ENCODE measurements at regions not wholly inside any gene's neighbourhood (a gene's known extent, or its start where the extent isn't known, plus 50 kb on each side); places are given as distances from the start of the nearest gene placed in this dataset.

DNA sequence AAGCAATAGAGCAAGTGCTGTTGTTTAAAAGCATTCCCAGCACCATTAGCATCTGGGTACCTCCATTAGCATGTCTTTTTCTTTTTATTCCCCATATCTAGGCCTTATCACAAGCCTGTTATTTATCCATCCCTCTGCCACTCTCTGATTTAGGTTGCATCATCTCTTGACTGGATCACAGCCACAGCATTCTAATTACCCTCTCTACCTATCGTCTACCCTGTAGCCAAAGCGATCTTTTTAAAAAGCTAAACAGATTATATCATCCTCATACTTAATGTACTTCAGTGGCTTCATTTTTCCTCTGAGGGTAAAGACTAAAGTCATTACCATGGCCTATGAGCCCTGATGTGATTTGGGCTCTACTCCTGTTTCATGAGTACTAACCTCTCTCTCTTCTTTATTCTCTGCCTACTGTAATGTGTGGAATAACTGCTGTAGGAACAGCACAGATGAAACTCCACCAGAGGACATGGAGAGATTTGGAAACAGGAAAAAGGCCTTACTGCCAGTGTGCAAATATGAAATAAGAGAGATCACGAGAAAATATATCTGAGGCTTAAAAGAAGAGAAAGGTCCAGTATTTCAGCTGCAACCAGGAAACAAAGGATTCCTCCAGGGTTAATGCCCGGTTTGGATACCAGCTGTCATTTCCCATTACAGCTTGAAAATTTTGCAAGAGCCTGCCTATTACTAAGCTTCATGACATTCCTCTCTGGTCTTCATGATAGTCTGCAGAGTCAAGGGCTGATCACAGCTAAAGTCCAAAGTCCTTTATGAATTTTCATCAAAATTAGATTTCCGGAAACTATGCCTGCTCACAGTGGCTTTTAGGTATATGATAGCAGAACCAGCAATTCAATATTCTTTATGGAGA is 422.5 kb upstream of the PDE3A start:
- H2AFZ ChIP-seq (ENCODE audit: low read depth, low read length, poor library complexity, severe bottlenecking), result no peak overlapping the region
- TF ChIP-seq, protein P1, sequence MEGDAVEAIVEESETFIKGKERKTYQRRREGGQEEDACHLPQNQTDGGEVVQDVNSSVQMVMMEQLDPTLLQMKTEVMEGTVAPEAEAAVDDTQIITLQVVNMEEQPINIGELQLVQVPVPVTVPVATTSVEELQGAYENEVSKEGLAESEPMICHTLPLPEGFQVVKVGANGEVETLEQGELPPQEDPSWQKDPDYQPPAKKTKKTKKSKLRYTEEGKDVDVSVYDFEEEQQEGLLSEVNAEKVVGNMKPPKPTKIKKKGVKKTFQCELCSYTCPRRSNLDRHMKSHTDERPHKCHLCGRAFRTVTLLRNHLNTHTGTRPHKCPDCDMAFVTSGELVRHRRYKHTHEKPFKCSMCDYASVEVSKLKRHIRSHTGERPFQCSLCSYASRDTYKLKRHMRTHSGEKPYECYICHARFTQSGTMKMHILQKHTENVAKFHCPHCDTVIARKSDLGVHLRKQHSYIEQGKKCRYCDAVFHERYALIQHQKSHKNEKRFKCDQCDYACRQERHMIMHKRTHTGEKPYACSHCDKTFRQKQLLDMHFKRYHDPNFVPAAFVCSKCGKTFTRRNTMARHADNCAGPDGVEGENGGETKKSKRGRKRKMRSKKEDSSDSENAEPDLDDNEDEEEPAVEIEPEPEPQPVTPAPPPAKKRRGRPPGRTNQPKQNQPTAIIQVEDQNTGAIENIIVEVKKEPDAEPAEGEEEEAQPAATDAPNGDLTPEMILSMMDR (IDR thresholded peaks at IDR 0.05 in 2 of 3, conservative IDR thresholded peaks at IDR 0.05 in 1 of 3; ENCODE audit: borderline replicate concordance in 1 of 3, insufficient read depth in 1 of 3, low read depth in 2 of 3, low read length in 2 of 3), result no peak
- no peak for TF ChIP-seq EGR1 (IDR thresholded peaks at IDR 0.05; ENCODE audit: low read depth)
- TF ChIP-seq, protein P2, sequence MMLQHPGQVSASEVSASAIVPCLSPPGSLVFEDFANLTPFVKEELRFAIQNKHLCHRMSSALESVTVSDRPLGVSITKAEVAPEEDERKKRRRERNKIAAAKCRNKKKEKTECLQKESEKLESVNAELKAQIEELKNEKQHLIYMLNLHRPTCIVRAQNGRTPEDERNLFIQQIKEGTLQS (IDR thresholded peaks at IDR 0.05), result no peak
- no peak for TF ChIP-seq EZH2phosphoT487 (IDR thresholded peaks at IDR 0.05; ENCODE audit: borderline replicate concordance)
- no peak for TF ChIP-seq FOSL1 (IDR thresholded peaks at IDR 0.05; ENCODE audit: low read depth)
- TF ChIP-seq YY1 (IDR thresholded peaks at IDR 0.05; ENCODE audit: extremely low read depth, insufficient replicate concordance, low read depth, low read length), result no peak
- no peak for TF ChIP-seq ELF1 (IDR thresholded peaks at IDR 0.05; ENCODE audit: borderline replicate concordance, low read depth)
- TF ChIP-seq POLR2AphosphoS5 (IDR thresholded peaks at IDR 0.05; ENCODE audit: low read depth, low read length), result no peak
- TF ChIP-seq SRF (IDR thresholded peaks at IDR 0.05; ENCODE audit: low read depth), result no peak
- no peak for TF ChIP-seq ZNF274 (IDR thresholded peaks at IDR 0.05; ENCODE audit: low read depth, low read length)
- H3K79me2 ChIP-seq (ENCODE audit: insufficient read depth, low read length), result no peaks in the 10 kb centered on the region
- no peak overlapping the region for H3K4me2 ChIP-seq (ENCODE audit: low read length)
- no peaks in the 10 kb centered on the region for H3K4me1 ChIP-seq (ENCODE audit: control insufficient read depth in 1 of 2, insufficient read depth in 2 of 2, low read length in 2 of 2)
- POLR2A ChIA-PET, result interaction anchor here (0.6 kb wide), 1 partner anchor 1113 kb away, joined by 3 read pairs; no protein-coding TSS in a partner anchor
- H3K27ac ChIP-seq (ENCODE audit: low read depth, low read length), result no peak overlapping the region
- H3K9me3 ChIP-seq (ENCODE audit: control insufficient read depth in 1 of 2, insufficient read depth in 1 of 2, low read depth in 1 of 2, low read length in 2 of 2), result no peaks in the 10 kb centered on the region
- no peaks in the 10 kb centered on the region for H4K20me1 ChIP-seq (ENCODE audit: insufficient read depth)
- no peak overlapping the region for H3K4me3 ChIP-seq (replicated peaks in 1 of 2; ENCODE audit: low read depth in 1 of 2, low read length in 2 of 2)
- RAD21 ChIA-PET (ENCODE audit: low non-redundant PET in 1 of 2, low total read pairs in 2 of 2, uncharacterized antibody in 2 of 2, unreplicated experiment in 2 of 2), result no interaction called here
- ATAC-seq (no peak), DNase-seq (ENCODE audit: low read depth, low spot score) (no peak)
- intact Hi-C loops (cut with micrococcal nuclease), result no loop called here
- no peaks in the 10 kb centered on the region for H3K36me3 ChIP-seq (ENCODE audit: control insufficient read depth in 1 of 2, insufficient read depth in 2 of 2, low read length in 2 of 2)
- no peak overlapping the region for H3K9ac ChIP-seq (ENCODE audit: low read length)
- BruUV-seq (replicated peaks), result no TSS peak
- CTCF ChIA-PET, result no interaction called here
- H3K9me2 ChIP-seq (ENCODE audit: insufficient read depth), result no peaks in the 10 kb centered on the region
- H3K27me3 ChIP-seq (ENCODE audit: insufficient read depth, low read length), result no peaks in the 10 kb centered on the region
